PC-3 (cell line): ENCODE measurements at regions not wholly inside any gene's neighbourhood (a gene's known extent, or its start where the extent isn't known, plus 50 kb on each side); places are given as distances from the start of the nearest gene placed in this dataset.

Experiments used
- ATAC-seq: fragments of 200-7000 bp; cut with Tn5 transposase; 2 replicates; pipeline ENCODE4 v1.9.1; 2020; ENCODE audit warnings: mild to moderate bottlenecking, moderate library complexity
- BruUV-seq: library from RNA; stranded (reverse); fragments of 400-500 nt; replicated peaks from 2 replicates; lab custom pipeline; 2021; lab: Mats Ljungman, UMichigan
- CTCF ChIA-PET: fragments of 300-600 bp; sonication (Branson Sonifier 250); formaldehyde crosslinking; loops from one replicate; lab custom pipeline; 2022; ENCODE audit warnings: antibody characterized with exemption; lab: Charles Lee
- POLR2A ChIA-PET: fragments of 300-600 bp; sonication (Branson Sonifier 250); formaldehyde crosslinking; loops from one replicate; lab custom pipeline; 2022; ENCODE audit warnings: antibody characterized with exemption; ENCODE audit not compliant: unreplicated experiment; lab: Charles Lee
- DNase-seq: peaks from one replicate; pipeline ENCODE4 v3.0.0-alpha.2; 2015
- H2AFZ ChIP-seq: fragments of 300-600 bp; sonication (generic); 2 replicates; pipeline ENCODE4 v1.6.0; 2016; ENCODE audit warnings: antibody characterized with exemption, low read length
- H3F3A ChIP-seq: fragments of 300-600 bp; sonication (generic); one replicate; pipeline ENCODE4 v1.6.0; 2017; ENCODE audit warnings: antibody characterized with exemption, low read length, control low read depth, mild to moderate bottlenecking; ENCODE audit not compliant: unreplicated experiment
- H3K27ac ChIP-seq: fragments of 300-600 bp; sonication (generic); 2 replicates; pipeline ENCODE4 v1.5.1; 2016; ENCODE audit warnings: mild to moderate bottlenecking, low read length
- H3K27me3 ChIP-seq: fragments of 300-600 bp; sonication (generic); 2 replicates; pipeline ENCODE4 v1.6.1; 2016; ENCODE audit warnings: low read length, mixed read lengths
- H3K36me3 ChIP-seq: fragments of 300-600 bp; sonication (generic); 2 replicates; pipeline ENCODE4 v1.6.1; 2016; ENCODE audit warnings: low read depth, mixed run types, low read length, mixed read lengths
- H3K4me1 ChIP-seq: fragments of 300-600 bp; sonication (generic); 2 replicates; pipeline ENCODE4 v1.5.1; 2016; ENCODE audit warnings: low read length; ENCODE audit not compliant: insufficient read depth
- H3K4me2 ChIP-seq: fragments of 300-600 bp; sonication (generic); 2 replicates; pipeline ENCODE4 v1.6.0; 2016; ENCODE audit warnings: low read length
- H3K4me3 ChIP-seq: fragments of 300-600 bp; sonication (generic); 2 replicates; pipeline ENCODE4 v1.5.1; 2016; ENCODE audit warnings: mild to moderate bottlenecking, low read length, mixed read lengths
- H3K79me2 ChIP-seq: fragments of 300-600 bp; sonication (generic); 2 replicates; pipeline ENCODE4 v1.6.1; 2017; ENCODE audit warnings: low read length, mixed read lengths
- H3K9ac ChIP-seq: fragments of 300-600 bp; sonication (generic); 2 replicates; pipeline ENCODE4 v1.6.0; 2016; ENCODE audit warnings: mild to moderate bottlenecking, low read length
- H3K9me2 ChIP-seq: fragments of 300-600 bp; sonication (generic); replicated peaks from 2 replicates; pipeline ENCODE4 v1.6.1; 2016; ENCODE audit warnings: mixed run types, low read length, mixed read lengths
- H3K9me3 ChIP-seq: fragments of 300-600 bp; sonication (generic); 2 replicates; pipeline ENCODE4 v1.6.1; 2016; ENCODE audit warnings: low read length, mixed read lengths
- H4K20me1 ChIP-seq: fragments of 300-600 bp; sonication (generic); 2 replicates; pipeline ENCODE4 v1.6.1; 2016; ENCODE audit warnings: low read length, mixed read lengths
- CTCF ChIP-seq: fragments of 300-600 bp; sonication (generic); conservative IDR thresholded peaks from 2 replicates; pipeline ENCODE4 v1.5.1; 2017; ENCODE audit warnings: antibody characterized with exemption, low read depth, mild to moderate bottlenecking, low read length
- EZH2 ChIP-seq: fragments of 300-600 bp; sonication (generic); IDR thresholded peaks from one replicate; pipeline ENCODE4 v1.6.1; 2017; ENCODE audit warnings: antibody characterized with exemption, mild to moderate bottlenecking, low read length; ENCODE audit not compliant: unreplicated experiment
- EZH2phosphoT487 ChIP-seq: fragments of 300-600 bp; sonication (generic); IDR thresholded peaks from 2 replicates; pipeline ENCODE4 v1.6.1; 2018; ENCODE audit warnings: mild to moderate bottlenecking, antibody characterized with exemption, low read length, borderline replicate concordance
- intact Hi-C: fragments of 100-400 bp; cut with micrococcal nuclease; formaldehyde crosslinking; loops from 2 replicates; pipeline ENCODE4 v1.9.0; 2023

- no peaks in the 10 kb centered on the region for H3K79me2 ChIP-seq
- no peaks in the 10 kb centered on the region for H3K9me2 ChIP-seq
- H4K20me1 ChIP-seq: no peaks in the 10 kb centered on the region
- H3F3A ChIP-seq: no peaks in the 10 kb centered on the region
- H3K27ac ChIP-seq: no peak overlapping the region
- no peaks in the 10 kb centered on the region for H3K4me1 ChIP-seq
- H3K4me3 ChIP-seq: no peak overlapping the region
- intact Hi-C loops: no loop called here
- TF ChIP-seq EZH2phosphoT487: no peak
- TF ChIP-seq CTCF: no peak
- no peak for TF ChIP-seq EZH2
- CTCF ChIA-PET: no interaction called here
- POLR2A ChIA-PET: no interaction called here
- H2AFZ ChIP-seq: no peak overlapping the region
- H3K9me3 ChIP-seq: no peaks in the 10 kb centered on the region
- DNase-seq (no peak), ATAC-seq (no peak)
- BruUV-seq: no TSS peak
- peaks cover 9% of the 10 kb centered on the region; the same call in 1 of the 2 replicates for H3K27me3 ChIP-seq
- no peaks in the 10 kb centered on the region for H3K36me3 ChIP-seq
- no peak overlapping the region for H3K4me2 ChIP-seq
- no peak overlapping the region for H3K9ac ChIP-seq
Measured at GRCh38 chr11:119545978-119546915, 123.3 kb upstream of the THY1 start.

DNA sequence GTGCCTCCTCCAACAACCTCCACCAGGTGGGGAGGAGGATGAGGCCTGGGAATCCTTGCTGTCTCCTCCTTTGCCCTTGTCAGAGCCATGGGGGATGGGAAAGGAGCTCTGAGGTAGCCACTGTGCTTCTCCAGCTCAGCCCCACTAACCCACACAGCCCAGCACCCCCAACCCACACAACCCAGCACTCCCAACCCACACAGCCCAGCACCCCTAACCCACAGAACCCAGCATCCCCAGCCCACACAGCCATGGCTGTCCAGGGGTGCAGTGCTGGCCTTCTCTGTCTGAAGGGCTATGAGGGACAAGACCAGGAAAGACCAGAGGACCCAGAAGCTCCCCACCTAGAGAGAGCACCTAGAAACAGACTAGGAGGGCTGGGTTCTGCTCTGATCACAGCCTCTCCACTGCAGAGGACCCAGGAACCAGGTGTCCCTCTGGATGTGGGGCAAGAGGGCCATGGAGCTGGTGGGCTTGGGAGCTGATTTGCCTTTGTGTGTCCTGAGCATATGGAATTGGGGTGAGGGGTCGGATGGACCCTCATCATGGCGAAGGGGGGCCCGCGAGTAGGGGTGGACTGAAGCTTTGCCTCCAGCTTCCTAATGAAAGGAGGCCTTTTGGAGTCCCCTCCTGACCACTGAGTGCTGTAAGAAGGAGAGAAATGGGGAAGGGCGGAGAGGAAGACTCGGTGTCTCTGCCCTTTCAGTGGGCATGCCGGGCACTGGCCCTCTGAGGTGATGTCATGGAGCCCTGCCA, 117.6 kb upstream of the THY1 start:
- no peak overlapping the region for H3K4me3 ChIP-seq
- no peak for DNase-seq
- no peaks in the 10 kb centered on the region for H3K79me2 ChIP-seq
- H3K27ac ChIP-seq: no peak overlapping the region
- ChIA-PET POLR2A (no interaction called here), CTCF (no interaction called here)
- no peaks in the 10 kb centered on the region for H3F3A ChIP-seq
- TF ChIP-seq EZH2 (no peak), CTCF (no peak), EZH2phosphoT487 (no peak)
- ATAC-seq: no peak
- H3K4me1 ChIP-seq: no peaks in the 10 kb centered on the region
- H3K4me2 ChIP-seq: no peak overlapping the region
- H3K27me3 ChIP-seq: peaks cover 9% of the 10 kb centered on the region; the same call in 1 of the 2 replicates
- no TSS peak for BruUV-seq
- H4K20me1 ChIP-seq: no peaks in the 10 kb centered on the region
- H3K9me3 ChIP-seq: no peaks in the 10 kb centered on the region
- intact Hi-C loops: no loop called here
- no peaks in the 10 kb centered on the region for H3K9me2 ChIP-seq
- H2AFZ ChIP-seq: no peak overlapping the region
- no peak overlapping the region for H3K9ac ChIP-seq
- no peaks in the 10 kb centered on the region for H3K36me3 ChIP-seq
